K562 (cell line): ENCODE measurements at regions not wholly inside any gene's neighbourhood (a gene's known extent, or its start where the extent isn't known, plus 50 kb on each side); places are given as distances from the start of the nearest gene placed in this dataset.

Source experiments
- ATAC-seq: fragments of 200-7000 bp; cut with Tn5 transposase; 3 replicates; pipeline ENCODE4 v1.9.1; 2020; ENCODE audit warnings: moderate library complexity
- BruUV-seq: library from RNA; stranded (reverse); fragments of 400-500 nt; replicated peaks from 2 replicates; lab custom pipeline; 2021; lab: Mats Ljungman, UMichigan
- CTCF ChIA-PET: fragments of 300-600 bp; formaldehyde crosslinking; extraction: SDS; loops from one replicate; lab custom pipeline; 2021; ENCODE audit warnings: low intra/inter-chr PET ratio; lab: Yijun Ruan, JAX
- POLR2A ChIA-PET: fragments of 300-600, 350-650 bp; sonication (Branson Sonifier 250); formaldehyde crosslinking; extraction: SDS; loops from one replicate; lab custom pipeline; 2021; ENCODE audit warnings: antibody characterized with exemption, inconsistent platforms; lab: Yijun Ruan, JAX
- DNase-seq, 4 experiments: peaks; one replicate each; pipeline versions ENCODE4 v3.0.0 to v3.0.0-alpha.2; 2011 to 2018; ENCODE audit warnings: low spot score in 3 of 4, mixed read lengths in 3 of 4; ENCODE audit errors: extremely low read depth in 1 of 4
- FAIRE-seq: peaks from 2 replicates; lab custom pipeline; 2011; peaks lifted over from hg19 to GRCh38; lab: Jason Lieb, UNC
- H2AFZ ChIP-seq: 2 replicates; pipeline ENCODE4 v1.6.0; 2011; ENCODE audit warnings: low read depth, low read length, control low read depth, inconsistent platforms
- H3K27ac ChIP-seq: fragments of 200-600 bp; 3 replicates; pipeline ENCODE4 v1.8.0; 2011; ENCODE audit warnings: low read depth, mild to moderate bottlenecking, control low read depth, inconsistent platforms, low read length, moderate library complexity, mixed read lengths; ENCODE audit errors: extremely low read depth
- H3K27me3 ChIP-seq, 2 experiments: fragments of 300-600 bp in 1 of 2; 2 replicates in 1 of 2; 3 replicates in 1 of 2; pipeline versions ENCODE4 v1.6.0 to v1.8.0; 2011; ENCODE audit warnings: inconsistent platforms in 2 of 2, low read length in 2 of 2, mild to moderate bottlenecking in 1 of 2, mixed read lengths in 1 of 2, moderate library complexity in 1 of 2; ENCODE audit not compliant: control insufficient read depth in 2 of 2, insufficient read depth in 2 of 2
- H3K36me3 ChIP-seq: fragments of 300-600 bp; 3 replicates; pipeline ENCODE4 v1.8.0; 2011; ENCODE audit warnings: mild to moderate bottlenecking, low read length, inconsistent platforms; ENCODE audit not compliant: control insufficient read depth, insufficient read depth
- H3K4me1 ChIP-seq, 2 experiments: fragments of 200-600 bp in 1 of 2; replicated peaks in 1 of 2; 2 replicates in 1 of 2; 3 replicates in 1 of 2; pipeline versions ENCODE4 v1.5.1 to v1.8.0; 2011; ENCODE audit warnings: inconsistent platforms in 2 of 2, low read length in 2 of 2, mild to moderate bottlenecking in 1 of 2, mixed read lengths in 1 of 2, moderate library complexity in 1 of 2; ENCODE audit not compliant: control insufficient read depth in 2 of 2, insufficient read depth in 2 of 2
- H3K4me2 ChIP-seq: 2 replicates; pipeline ENCODE4 v1.6.1; 2011; ENCODE audit warnings: low read length, control low read depth, inconsistent platforms, mixed read lengths; ENCODE audit not compliant: insufficient read depth
- H3K4me3 ChIP-seq: fragments of 200-600 bp; sonication (generic), shearing (Covaris generic); 2 replicates; pipeline ENCODE4 v1.5.1; 2016; ENCODE audit warnings: control low read depth, inconsistent platforms
- H3K79me2 ChIP-seq: fragments of 200-600 bp; 3 replicates; pipeline ENCODE4 v1.8.0; 2011; ENCODE audit warnings: low read length, inconsistent platforms; ENCODE audit not compliant: control insufficient read depth, insufficient read depth
- H3K9ac ChIP-seq, 2 experiments: 2 replicates each; pipeline versions ENCODE4 v1.6.0 to v1.6.1; 2011; ENCODE audit warnings: low read depth in 2 of 2, low read length in 2 of 2, control low read depth in 1 of 2, inconsistent platforms in 1 of 2, mild to moderate bottlenecking in 1 of 2, mixed read lengths in 1 of 2; ENCODE audit not compliant: insufficient read depth in 1 of 2
- H3K9me1 ChIP-seq: one replicate; pipeline ENCODE4 v1.6.0; 2011; ENCODE audit warnings: inconsistent platforms, mild to moderate bottlenecking, low read length, moderate library complexity; ENCODE audit not compliant: control insufficient read depth, insufficient read depth
- H3K9me3 ChIP-seq: replicated peaks from 2 replicates; pipeline ENCODE4 v1.5.1; 2011; ENCODE audit warnings: low read depth, low read length, inconsistent platforms; ENCODE audit not compliant: control insufficient read depth, insufficient read depth
- H4K20me1 ChIP-seq: replicated peaks from 2 replicates; pipeline ENCODE4 v1.6.1; 2011; ENCODE audit warnings: low read length, inconsistent platforms, mixed read lengths; ENCODE audit not compliant: control insufficient read depth, insufficient read depth
- BRD4 ChIP-seq: fragments of 200-600 bp; sonication (generic); IDR thresholded peaks from 2 replicates; pipeline ENCODE4 v1.6.1; 2017; ENCODE audit warnings: inconsistent platforms
- FOXK2 ChIP-seq, 2 experiments: fragments of 450-650 bp; IDR thresholded peaks in 1 of 2; conservative IDR thresholded peaks in 1 of 2; 2 replicates each; pipeline ENCODE4 v1.6.1; 2016; ENCODE audit warnings: low read depth in 2 of 2, mild to moderate bottlenecking in 1 of 2
- SRSF1 ChIP-seq: fragments of 200-400 bp; formaldehyde crosslinking; IDR thresholded peaks from 2 replicates; pipeline ENCODE4 v1.6.1; 2017; ENCODE audit warnings: mild to moderate bottlenecking, low read depth, low read length, moderate library complexity
- ZC3H4 ChIP-seq: sonication (generic); formaldehyde crosslinking; IDR thresholded peaks from 2 replicates; pipeline ENCODE4 v1.9.0; 2021; ENCODE audit warnings: missing genetic modification reagents, borderline replicate concordance
- WGBS: fragments of 100-300 bp; shearing (Covaris generic); methylation state at CpG from one replicate; pipeline ENCODE4 v1.1.6; 2016; ENCODE audit warnings: low coverage, mixed read lengths; ENCODE audit not compliant: insufficient coverage; ENCODE audit errors: missing lambda C conversion rate; 5-methylcytosine and 5-hydroxymethylcytosine counted together
- in situ Hi-C: fragments of 300-500 bp; cut with MboI; formaldehyde crosslinking; loops from 4 replicates; pipeline ENCODE4 v1.15.0; 2018; ENCODE audit warnings: inconsistent platforms, mixed read lengths
- intact Hi-C: fragments of 100-400 bp; cut with micrococcal nuclease; formaldehyde crosslinking; loops from 2 replicates; pipeline ENCODE4 v1.14.2; 2022
- TF ChIP-seq, protein P1 (sequence below): fragments of 450-650 bp; IDR thresholded peaks from 2 replicates; pipeline ENCODE4 v1.6.1; 2018; ENCODE audit not compliant: partially characterized antibody
- TF ChIP-seq, protein P2 (sequence below): fragments of 450-650 bp; IDR thresholded peaks from 2 replicates; pipeline ENCODE4 v1.6.1; 2016; ENCODE audit warnings: antibody characterized with exemption

DNA sequence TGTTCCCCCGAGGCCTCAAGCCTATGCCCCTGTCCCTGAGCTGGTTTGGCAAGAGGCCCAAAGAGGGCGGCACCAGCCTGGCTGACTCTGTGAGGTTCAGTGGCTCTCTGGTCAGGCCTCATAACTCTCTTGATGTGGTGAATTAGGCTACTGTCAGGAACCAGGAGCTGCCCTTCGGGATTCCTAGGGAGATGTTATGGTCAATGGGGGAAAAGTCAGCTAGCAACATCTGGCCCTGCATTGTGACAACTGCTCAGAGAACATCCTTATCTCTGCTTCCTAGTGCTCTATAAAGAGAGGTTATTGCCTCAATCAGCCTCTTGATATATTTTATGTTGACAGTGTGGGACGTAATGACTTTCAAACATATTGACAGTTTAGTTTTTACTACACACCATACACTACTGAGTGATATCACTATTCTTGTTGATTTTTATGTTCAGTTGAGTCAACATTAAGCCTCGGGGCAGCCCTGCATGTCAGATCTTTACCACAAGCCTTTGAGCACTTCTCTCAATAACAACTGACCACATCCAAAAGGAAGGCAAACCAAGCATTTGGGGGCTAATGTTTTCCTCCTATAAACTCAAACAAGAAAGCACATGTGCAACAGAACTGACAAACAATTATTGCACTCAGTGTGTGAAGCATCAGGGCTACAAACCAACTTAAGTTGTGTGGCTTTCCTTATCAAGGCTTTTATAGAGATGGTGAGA, 448.3 kb upstream of the SLC14A2 start (continued):
- TF ChIP-seq, protein P1, sequence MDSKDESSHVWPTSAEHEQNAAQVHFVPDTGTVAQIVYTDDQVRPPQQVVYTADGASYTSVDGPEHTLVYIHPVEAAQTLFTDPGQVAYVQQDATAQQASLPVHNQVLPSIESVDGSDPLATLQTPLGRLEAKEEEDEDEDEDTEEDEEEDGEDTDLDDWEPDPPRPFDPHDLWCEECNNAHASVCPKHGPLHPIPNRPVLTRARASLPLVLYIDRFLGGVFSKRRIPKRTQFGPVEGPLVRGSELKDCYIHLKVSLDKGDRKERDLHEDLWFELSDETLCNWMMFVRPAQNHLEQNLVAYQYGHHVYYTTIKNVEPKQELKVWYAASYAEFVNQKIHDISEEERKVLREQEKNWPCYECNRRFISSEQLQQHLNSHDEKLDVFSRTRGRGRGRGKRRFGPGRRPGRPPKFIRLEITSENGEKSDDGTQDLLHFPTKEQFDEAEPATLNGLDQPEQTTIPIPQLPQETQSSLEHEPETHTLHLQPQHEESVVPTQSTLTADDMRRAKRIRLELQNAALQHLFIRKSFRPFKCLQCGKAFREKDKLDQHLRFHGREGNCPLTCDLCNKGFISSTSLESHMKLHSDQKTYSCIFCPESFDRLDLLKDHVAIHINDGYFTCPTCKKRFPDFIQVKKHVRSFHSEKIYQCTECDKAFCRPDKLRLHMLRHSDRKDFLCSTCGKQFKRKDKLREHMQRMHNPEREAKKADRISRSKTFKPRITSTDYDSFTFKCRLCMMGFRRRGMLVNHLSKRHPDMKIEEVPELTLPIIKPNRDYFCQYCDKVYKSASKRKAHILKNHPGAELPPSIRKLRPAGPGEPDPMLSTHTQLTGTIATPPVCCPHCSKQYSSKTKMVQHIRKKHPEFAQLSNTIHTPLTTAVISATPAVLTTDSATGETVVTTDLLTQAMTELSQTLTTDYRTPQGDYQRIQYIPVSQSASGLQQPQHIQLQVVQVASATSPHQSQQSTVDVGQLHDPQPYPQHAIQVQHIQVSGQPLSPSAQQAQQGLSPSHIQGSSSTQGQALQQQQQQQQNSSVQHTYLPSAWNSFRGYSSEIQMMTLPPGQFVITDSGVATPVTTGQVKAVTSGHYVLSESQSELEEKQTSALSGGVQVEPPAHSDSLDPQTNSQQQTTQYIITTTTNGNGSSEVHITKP, result no peak
- no peak for TF ChIP-seq FOXK2 (conservative IDR thresholded peaks at IDR 0.05 in 1 of 2, IDR thresholded peaks at IDR 0.05 in 1 of 2; ENCODE audit: low read depth in 2 of 2)

DNA sequence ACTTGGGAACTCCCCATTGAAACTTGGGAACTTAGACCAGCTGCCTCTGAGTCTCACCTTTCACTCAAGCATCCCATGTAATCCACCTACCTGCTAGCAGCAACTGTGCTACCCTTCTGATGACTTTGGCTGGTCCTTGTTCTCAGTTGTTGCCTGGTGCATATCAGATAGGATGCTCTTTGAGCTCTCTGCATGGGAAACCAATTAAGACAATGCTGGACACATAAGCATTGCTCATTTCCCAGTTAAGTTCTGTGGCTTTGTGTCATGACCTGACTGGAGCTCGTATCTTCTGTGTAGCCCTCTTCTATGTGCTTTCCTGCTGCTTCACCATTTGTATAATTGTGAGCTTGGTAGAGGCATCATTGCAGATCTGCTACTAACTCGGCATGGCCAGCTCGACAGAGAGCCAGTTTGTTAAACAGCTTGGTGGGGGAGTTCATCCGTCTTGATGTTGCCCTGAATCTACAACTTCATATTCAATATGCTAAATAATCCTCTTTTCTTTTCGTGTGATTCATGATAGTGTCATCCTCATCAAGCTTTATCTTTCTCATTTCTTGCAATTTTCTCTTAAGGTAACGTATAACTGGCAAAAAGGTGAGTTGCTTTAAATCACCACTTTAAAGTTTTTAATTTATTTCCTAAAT, 447.5 kb upstream of the SLC14A2 start:
- POLR2A ChIA-PET, result no interaction called here
- Histone ChIP-seq H3K9me1 (no peaks in the 10 kb centered on the region), H3K4me1 (no peaks in the 10 kb centered on the region), H2AFZ (no peak overlapping the region), H3K9ac (no peak overlapping the region), H3K4me3 (no peak overlapping the region), H3K9me3 (no peaks in the 10 kb centered on the region), H3K79me2 (no peaks in the 10 kb centered on the region), H4K20me1 (no peaks in the 10 kb centered on the region), H3K4me2 (no peak overlapping the region), H3K27me3 (no peaks in the 10 kb centered on the region), H3K27ac (no peak overlapping the region), H3K36me3 (no peaks in the 10 kb centered on the region)
- intact Hi-C loops, result no loop called here
- BruUV-seq, result no TSS peak
- in situ Hi-C loops, result no loop called here
- ATAC-seq, result no peak
- no peak for FAIRE-seq
- CTCF ChIA-PET, result no interaction called here
- TF ChIP-seq SRSF1, result no peak
- TF ChIP-seq BRD4, result no peak
- TF ChIP-seq, protein P2, sequence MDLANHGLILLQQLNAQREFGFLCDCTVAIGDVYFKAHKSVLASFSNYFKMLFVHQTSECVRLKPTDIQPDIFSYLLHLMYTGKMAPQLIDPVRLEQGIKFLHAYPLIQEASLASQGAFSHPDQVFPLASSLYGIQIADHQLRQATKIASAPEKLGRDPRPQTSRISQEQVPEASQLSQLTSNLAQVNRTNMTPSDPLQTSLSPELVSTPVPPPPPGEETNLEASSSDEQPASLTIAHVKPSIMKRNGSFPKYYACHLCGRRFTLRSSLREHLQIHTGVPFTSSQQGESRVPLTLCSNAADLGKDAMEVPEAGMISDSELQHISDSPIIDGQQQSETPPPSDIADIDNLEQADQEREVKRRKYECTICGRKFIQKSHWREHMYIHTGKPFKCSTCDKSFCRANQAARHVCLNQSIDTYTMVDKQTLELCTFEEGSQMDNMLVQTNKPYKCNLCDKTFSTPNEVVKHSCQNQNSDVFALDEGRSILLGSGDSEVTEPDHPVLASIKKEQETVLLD, result no peak
- no peak for TF ChIP-seq ZC3H4
- WGBS, result 0% methylated on average over 6 of the region's 6 CpGs
- DNase-seq, result no peak
